Neutrophil (primary cell): ENCODE measurements at regions not wholly inside any gene's neighbourhood (a gene's known extent, or its start where the extent isn't known, plus 50 kb on each side); places are given as distances from the start of the nearest gene placed in this dataset.

ENCODE experiments used
- H3K27ac ChIP-seq: fragments of 200-600 bp; sonication (generic); 2 replicates; pipeline ENCODE4 v1.5.1; 2016; ENCODE audit warnings: mild to moderate bottlenecking, moderate library complexity
- H3K27me3 ChIP-seq: fragments of 200-600 bp; sonication (generic); 2 replicates; pipeline ENCODE4 v1.6.0; 2016; ENCODE audit warnings: mild to moderate bottlenecking
- H3K36me3 ChIP-seq: fragments of 200-600 bp; sonication (generic); 2 replicates; pipeline ENCODE4 v1.5.1; 2017
- H3K4me1 ChIP-seq, 2 experiments: fragments of 200-600 bp in 1 of 2; sonication (generic) in 1 of 2; 1 replicate in 1 of 2; 2 replicates in 1 of 2; pipeline versions ENCODE4 v1.5.1 to v1.6.1; 2013 to 2016; ENCODE audit warnings: low read depth in 1 of 2, low read length in 1 of 2, mild to moderate bottlenecking in 1 of 2, moderate library complexity in 1 of 2; ENCODE audit not compliant: control insufficient read depth in 1 of 2, insufficient read depth in 1 of 2
- H3K4me3 ChIP-seq, 2 experiments: fragments of 200-600 bp in 1 of 2; sonication (generic) in 1 of 2; 1 replicate in 1 of 2; 2 replicates in 1 of 2; pipeline ENCODE4 v1.5.1; 2013 to 2016; ENCODE audit warnings: low read depth in 1 of 2, low read length in 1 of 2, mild to moderate bottlenecking in 1 of 2, moderate library complexity in 1 of 2
- H3K9me3 ChIP-seq: fragments of 200-600 bp; sonication (generic); 2 replicates; pipeline ENCODE4 v1.5.1; 2016
- TF ChIP-seq, protein P1 (sequence below): fragments of 200-600 bp; sonication (generic); IDR thresholded peaks from 2 replicates; pipeline ENCODE4 v1.5.1; 2016; ENCODE audit warnings: antibody characterized with exemption

DNA sequence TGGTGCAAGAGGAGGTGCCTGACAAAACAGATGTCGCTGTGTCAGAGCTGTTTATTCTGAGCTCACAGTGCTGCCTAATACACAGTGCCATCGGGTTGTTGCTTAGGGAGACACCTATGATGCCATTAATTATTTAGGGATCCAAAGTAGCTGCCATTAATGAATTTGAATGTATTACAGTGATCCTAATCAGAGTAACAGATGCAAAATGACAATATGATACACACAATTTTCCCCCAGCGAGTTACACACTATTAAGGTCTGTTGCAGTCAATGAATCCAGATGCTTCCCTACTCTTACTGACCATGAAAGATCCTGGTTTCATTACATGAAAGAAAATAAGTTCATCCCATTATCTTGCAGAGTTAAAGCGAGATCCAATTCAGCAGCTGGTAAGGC, 91.3 kb downstream of the RWDD3 start:
- Histone ChIP-seq H3K4me1 (no peaks in the 10 kb centered on the region), H3K4me3 (no peak overlapping the region)
- TF ChIP-seq, protein P1, sequence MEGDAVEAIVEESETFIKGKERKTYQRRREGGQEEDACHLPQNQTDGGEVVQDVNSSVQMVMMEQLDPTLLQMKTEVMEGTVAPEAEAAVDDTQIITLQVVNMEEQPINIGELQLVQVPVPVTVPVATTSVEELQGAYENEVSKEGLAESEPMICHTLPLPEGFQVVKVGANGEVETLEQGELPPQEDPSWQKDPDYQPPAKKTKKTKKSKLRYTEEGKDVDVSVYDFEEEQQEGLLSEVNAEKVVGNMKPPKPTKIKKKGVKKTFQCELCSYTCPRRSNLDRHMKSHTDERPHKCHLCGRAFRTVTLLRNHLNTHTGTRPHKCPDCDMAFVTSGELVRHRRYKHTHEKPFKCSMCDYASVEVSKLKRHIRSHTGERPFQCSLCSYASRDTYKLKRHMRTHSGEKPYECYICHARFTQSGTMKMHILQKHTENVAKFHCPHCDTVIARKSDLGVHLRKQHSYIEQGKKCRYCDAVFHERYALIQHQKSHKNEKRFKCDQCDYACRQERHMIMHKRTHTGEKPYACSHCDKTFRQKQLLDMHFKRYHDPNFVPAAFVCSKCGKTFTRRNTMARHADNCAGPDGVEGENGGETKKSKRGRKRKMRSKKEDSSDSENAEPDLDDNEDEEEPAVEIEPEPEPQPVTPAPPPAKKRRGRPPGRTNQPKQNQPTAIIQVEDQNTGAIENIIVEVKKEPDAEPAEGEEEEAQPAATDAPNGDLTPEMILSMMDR = no peak

DNA sequence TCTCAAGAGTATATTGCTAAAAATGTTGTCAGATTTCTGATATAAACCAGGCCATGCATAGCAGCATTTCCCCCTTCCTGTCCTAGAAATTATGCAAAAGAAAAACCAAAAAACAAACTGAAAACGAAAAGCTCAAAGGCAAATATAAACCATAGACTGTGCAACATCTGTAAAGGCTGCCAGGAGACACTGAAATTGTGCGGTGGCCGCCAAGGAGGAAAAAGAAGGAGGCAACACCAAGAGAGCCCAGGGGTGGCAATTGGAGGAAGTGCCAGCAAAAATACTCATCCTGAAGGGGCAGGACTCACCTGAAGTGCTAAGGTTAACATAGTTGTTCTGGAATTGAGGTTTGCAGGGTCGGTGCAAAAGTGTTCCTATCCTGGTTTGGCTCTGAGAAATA, 92.0 kb downstream of the RWDD3 start:
- no peaks in the 10 kb centered on the region for H3K4me1 ChIP-seq
- no peaks in the 10 kb centered on the region for H3K27me3 ChIP-seq
- H3K9me3 ChIP-seq = no peaks in the 10 kb centered on the region
- TF ChIP-seq, protein P1 = no peak
- H3K36me3 ChIP-seq = no peaks in the 10 kb centered on the region
- H3K27ac ChIP-seq = no peak overlapping the region
- no peak overlapping the region for H3K4me3 ChIP-seq

More for the DNA sequence above, 91.3 kb downstream of the RWDD3 start:
- Histone ChIP-seq H3K27ac (no peak overlapping the region), H3K9me3 (no peaks in the 10 kb centered on the region), H3K36me3 (no peaks in the 10 kb centered on the region), H3K27me3 (no peaks in the 10 kb centered on the region)

DNA sequence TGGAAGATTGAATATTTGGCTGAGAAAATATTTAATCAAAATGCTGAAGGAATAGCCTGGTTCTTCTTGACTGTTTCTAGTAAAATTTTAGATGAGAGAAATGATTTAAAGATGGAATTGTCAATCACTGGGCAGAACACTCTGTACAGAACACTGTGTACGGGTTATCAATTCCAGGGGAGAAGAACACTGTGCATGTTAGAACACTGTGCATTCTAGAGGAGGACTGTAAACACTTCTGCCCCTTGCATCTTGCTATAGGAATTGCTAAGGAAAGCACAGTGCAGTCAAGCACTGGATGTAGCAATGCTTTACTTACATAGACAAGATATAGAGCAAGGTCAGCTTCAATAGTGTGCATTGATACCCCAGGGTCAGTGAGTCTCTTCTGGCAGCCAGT, 98.7 kb downstream of the RWDD3 start:
- Histone ChIP-seq H3K27ac (no peak overlapping the region), H3K4me1 (no peaks in the 10 kb centered on the region), H3K9me3 (no peaks in the 10 kb centered on the region), H3K36me3 (no peaks in the 10 kb centered on the region), H3K27me3 (no peaks in the 10 kb centered on the region), H3K4me3 (no peak overlapping the region)
- TF ChIP-seq, protein P1 = no peak

DNA sequence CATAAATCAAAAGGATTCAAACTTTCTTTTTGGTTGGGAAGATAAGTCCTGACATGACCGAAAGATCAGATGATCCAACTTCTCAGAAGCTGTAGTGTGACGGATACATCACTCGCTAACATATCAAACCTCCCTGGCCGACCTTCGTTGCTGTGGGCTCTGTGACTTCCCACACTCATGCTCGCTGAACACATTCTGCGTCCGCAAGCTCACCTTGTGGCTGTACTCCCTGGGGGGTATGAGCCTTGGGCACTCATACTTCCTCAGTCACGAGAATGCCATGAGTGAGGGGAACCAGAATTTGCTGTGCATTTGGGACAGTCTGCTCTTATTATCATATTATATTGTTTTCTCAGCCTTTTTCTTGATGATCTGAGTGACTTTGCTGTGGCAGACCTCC, 105.4 kb downstream of the RWDD3 start:
- Histone ChIP-seq H3K27ac (no peak overlapping the region), H3K4me3 (no peak overlapping the region), H3K36me3 (no peaks in the 10 kb centered on the region), H3K27me3 (no peaks in the 10 kb centered on the region), H3K4me1 (no peaks in the 10 kb centered on the region), H3K9me3 (no peaks in the 10 kb centered on the region)
- TF ChIP-seq, protein P1 = no peak

DNA sequence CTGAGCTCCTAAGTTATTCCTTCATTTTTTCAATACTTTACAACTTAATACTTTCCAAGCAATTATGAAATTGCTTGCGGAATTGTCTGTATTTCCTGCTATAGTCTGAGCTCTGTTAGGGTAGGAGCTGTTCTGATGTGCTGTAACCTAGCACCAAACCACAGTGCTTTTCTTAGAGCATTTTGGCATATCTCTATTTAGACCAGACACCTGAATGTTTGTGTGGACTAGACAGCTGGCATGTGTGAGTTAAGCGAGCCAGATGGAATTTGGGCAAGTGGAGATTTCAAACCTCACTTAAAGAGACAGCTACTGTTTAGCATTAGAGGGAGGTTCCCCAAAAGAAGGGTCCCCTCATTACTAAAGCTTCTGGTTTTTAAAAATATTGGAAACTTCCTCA, 106.1 kb downstream of the RWDD3 start:
- Histone ChIP-seq H3K27me3 (no peaks in the 10 kb centered on the region), H3K4me3 (no peak overlapping the region), H3K4me1 (no peaks in the 10 kb centered on the region), H3K9me3 (no peaks in the 10 kb centered on the region), H3K27ac (no peak overlapping the region), H3K36me3 (no peaks in the 10 kb centered on the region)
- TF ChIP-seq, protein P1 = no peak

DNA sequence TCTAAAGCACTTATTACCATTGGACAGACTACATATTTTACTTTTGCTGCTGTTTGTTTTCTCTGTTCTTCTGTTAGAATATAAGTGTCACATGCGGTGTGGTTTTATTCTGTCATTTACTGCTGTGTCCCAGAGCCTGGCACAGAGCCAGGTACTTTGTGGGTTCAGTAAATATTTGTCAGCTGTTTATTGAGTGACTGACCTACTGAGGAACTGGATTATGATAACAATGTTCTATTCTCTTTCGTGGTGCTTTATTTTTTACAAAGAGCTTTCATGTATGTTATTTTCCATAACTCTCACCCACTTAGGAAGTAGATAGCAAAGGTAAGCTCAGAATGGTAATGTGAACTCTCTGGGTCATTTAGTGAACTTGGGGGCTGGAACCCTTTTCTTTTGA, 118.8 kb downstream of the RWDD3 start:
- H3K27ac ChIP-seq = no peak overlapping the region
- TF ChIP-seq, protein P1 = no peak
- H3K27me3 ChIP-seq = no peaks in the 10 kb centered on the region
- H3K36me3 ChIP-seq = no peaks in the 10 kb centered on the region
- H3K4me1 ChIP-seq = no peaks in the 10 kb centered on the region
- no peak overlapping the region for H3K4me3 ChIP-seq
- H3K9me3 ChIP-seq = no peaks in the 10 kb centered on the region
